IMR-90 (cell line): ENCODE measurements at regions not wholly inside any gene's neighbourhood (a gene's known extent, or its start where the extent isn't known, plus 50 kb on each side); places are given as distances from the start of the nearest gene placed in this dataset.

ENCODE experiments used
- ATAC-seq: fragments of 200-7000 bp; cut with Tn5 transposase; 2 replicates; pipeline ENCODE4 v1.9.1; 2020; ENCODE audit warnings: low read depth, mild to moderate bottlenecking, moderate library complexity
- BruUV-seq: library from RNA; stranded (reverse); fragments of 400-500 nt; replicated peaks from 2 replicates; lab custom pipeline; 2021; lab: Mats Ljungman, UMichigan
- CTCF ChIA-PET: fragments of 300-600 bp; formaldehyde crosslinking; extraction: SDS; loops from one replicate; lab custom pipeline; 2021; ENCODE audit warnings: antibody characterized with exemption; lab: Yijun Ruan, JAX
- POLR2A ChIA-PET: fragments of 300-600 bp; sonication (Branson Sonifier 250); formaldehyde crosslinking; loops from one replicate; lab custom pipeline; 2022; ENCODE audit warnings: antibody characterized with exemption; ENCODE audit not compliant: unreplicated experiment; lab: Charles Lee
- DNase-seq: peaks from one replicate; pipeline ENCODE4 v3.0.0; 2013
- H2AFZ ChIP-seq: replicated peaks from 2 replicates; pipeline ENCODE3; 2013; ENCODE audit warnings: low read length, mild to moderate bottlenecking; ENCODE audit not compliant: poor library complexity
- H2AK5ac ChIP-seq: 2 replicates; pipeline ENCODE4 v1.6.1; 2013; ENCODE audit warnings: low read depth, low read length, inconsistent platforms
- H2AK9ac ChIP-seq: replicated peaks from 2 replicates; pipeline ENCODE3; 2013; ENCODE audit warnings: mild to moderate bottlenecking, low read depth, low read length, moderate library complexity; ENCODE audit not compliant: poor library complexity
- H2BK120ac ChIP-seq: 2 replicates; pipeline ENCODE4 v1.6.1; 2013; ENCODE audit warnings: low read depth, low read length, inconsistent platforms
- H2BK15ac ChIP-seq: 3 replicates; pipeline ENCODE4 v1.6.1; 2013; ENCODE audit warnings: low read depth, low read length, inconsistent platforms
- H2BK20ac ChIP-seq: 2 replicates; pipeline ENCODE4 v1.6.1; 2013; ENCODE audit warnings: low read depth, mild to moderate bottlenecking, inconsistent platforms, low read length, moderate library complexity
- H2BK5ac ChIP-seq: 2 replicates; pipeline ENCODE4 v1.6.1; 2013; ENCODE audit warnings: mild to moderate bottlenecking, low read depth, low read length, inconsistent platforms; ENCODE audit not compliant: poor library complexity, severe bottlenecking
- H3K14ac ChIP-seq: replicated peaks from 2 replicates; pipeline ENCODE4 v1.6.1; 2013; ENCODE audit warnings: low read depth, low read length, inconsistent platforms
- H3K18ac ChIP-seq: 2 replicates; pipeline ENCODE4 v1.6.1; 2013; ENCODE audit warnings: low read depth, low read length, control low read depth
- H3K23ac ChIP-seq: 2 replicates; pipeline ENCODE4 v1.6.1; 2013; ENCODE audit warnings: low read depth, low read length, inconsistent platforms
- H3K27ac ChIP-seq: 2 replicates; pipeline ENCODE4 v1.5.1; 2013; ENCODE audit warnings: mild to moderate bottlenecking, control low read depth, low read length; ENCODE audit not compliant: insufficient read depth
- H3K27me3 ChIP-seq: 2 replicates; pipeline ENCODE4 v1.6.1; 2013; ENCODE audit warnings: low read length; ENCODE audit not compliant: control insufficient read depth, insufficient read depth
- H3K36me3 ChIP-seq: 2 replicates; pipeline ENCODE4 v1.6.1; 2013; ENCODE audit warnings: low read length, mixed read lengths; ENCODE audit not compliant: control insufficient read depth, insufficient read depth
- H3K4ac ChIP-seq: 2 replicates; pipeline ENCODE4 v1.6.1; 2013; ENCODE audit warnings: low read depth, low read length, inconsistent platforms
- H3K4me1 ChIP-seq: 2 replicates; pipeline ENCODE4 v1.6.1; 2013; ENCODE audit warnings: low read length, mixed read lengths; ENCODE audit not compliant: control insufficient read depth, insufficient read depth
- H3K4me2 ChIP-seq: 2 replicates; pipeline ENCODE4 v1.6.1; 2013; ENCODE audit warnings: low read depth, mild to moderate bottlenecking, control low read depth, low read length, moderate library complexity
- H3K4me3 ChIP-seq: 2 replicates; pipeline ENCODE4 v1.5.1; 2013; ENCODE audit warnings: low read depth, mild to moderate bottlenecking, control low read depth, low read length, moderate library complexity; ENCODE audit not compliant: insufficient read depth
- H3K56ac ChIP-seq: 2 replicates; pipeline ENCODE4 v1.6.1; 2013; ENCODE audit warnings: low read length, inconsistent platforms; ENCODE audit not compliant: insufficient read depth; ENCODE audit errors: extremely low read depth
- H3K79me1 ChIP-seq, 2 experiments: 2 replicates each; pipeline ENCODE4 v1.6.1; 2013; ENCODE audit warnings: low read length in 2 of 2, inconsistent platforms in 1 of 2, low read depth in 1 of 2
- H3K9ac ChIP-seq: 2 replicates; pipeline ENCODE4 v1.6.1; 2013; ENCODE audit warnings: low read depth, low read length, control low read depth
- H3K9me1 ChIP-seq: 2 replicates; pipeline ENCODE4 v1.6.1; 2013; ENCODE audit warnings: low read length, inconsistent platforms; ENCODE audit not compliant: insufficient read depth
- H3K9me3 ChIP-seq: 2 replicates; pipeline ENCODE4 v1.6.1; 2013; ENCODE audit warnings: low read length; ENCODE audit not compliant: control insufficient read depth, insufficient read depth
- H4K20me1 ChIP-seq: 2 replicates; pipeline ENCODE4 v1.6.1; 2013; ENCODE audit warnings: low read length, inconsistent platforms; ENCODE audit not compliant: insufficient read depth
- H4K5ac ChIP-seq: 2 replicates; pipeline ENCODE4 v1.6.1; 2013; ENCODE audit warnings: mild to moderate bottlenecking, low read depth, low read length, control low read depth
- H4K8ac ChIP-seq, 2 experiments: 2 replicates each; pipeline ENCODE4 v1.6.1; 2013; ENCODE audit warnings: low read depth in 2 of 2, low read length in 2 of 2, control low read depth in 1 of 2, inconsistent platforms in 1 of 2
- H4K91ac ChIP-seq: 2 replicates; pipeline ENCODE4 v1.6.1; 2013; ENCODE audit warnings: low read depth, low read length, inconsistent platforms; ENCODE audit not compliant: insufficient read depth
- CEBPB ChIP-seq: IDR thresholded peaks from 2 replicates; pipeline ENCODE4 v1.6.1; 2012; ENCODE audit warnings: low read depth, low read length, improper control_type of control experiment
- CTCF ChIP-seq: conservative IDR thresholded peaks from 2 replicates; pipeline ENCODE4 v1.5.1; 2012; ENCODE audit warnings: mild to moderate bottlenecking, low read depth, low read length, improper control_type of control experiment
- ELK1 ChIP-seq: fragments of 150-350 bp; IDR thresholded peaks from 2 replicates; pipeline ENCODE4 v1.6.1; 2016; ENCODE audit warnings: low read depth, mild to moderate bottlenecking, low read length, moderate library complexity, borderline replicate concordance
- FOS ChIP-seq: fragments of 150-350 bp; IDR thresholded peaks from 2 replicates; pipeline ENCODE4 v1.6.1; 2016; ENCODE audit warnings: low read depth, low read length
- MAZ ChIP-seq: IDR thresholded peaks from 2 replicates; pipeline ENCODE4 v1.6.1; 2012; ENCODE audit warnings: low read depth, mild to moderate bottlenecking, low read length, improper control_type of control experiment, moderate library complexity, borderline replicate concordance
- MXI1 ChIP-seq: IDR thresholded peaks from 2 replicates; pipeline ENCODE4 v1.6.1; 2012; ENCODE audit warnings: low read depth, mild to moderate bottlenecking, low read length, moderate library complexity, borderline replicate concordance
- POLR2A ChIP-seq: IDR thresholded peaks from 2 replicates; pipeline ENCODE4 v1.6.1; 2012; ENCODE audit warnings: mild to moderate bottlenecking, low read depth, low read length
- RAD21 ChIP-seq: IDR thresholded peaks from 2 replicates; pipeline ENCODE4 v1.6.1; 2012; ENCODE audit warnings: low read length, improper control_type of control experiment
- RFX5 ChIP-seq: IDR thresholded peaks from 2 replicates; pipeline ENCODE4 v1.8.0; 2012; ENCODE audit warnings: low read depth, mild to moderate bottlenecking, low read length, moderate library complexity
- WGBS, 2 experiments: methylation state at CpG; one replicate each; pipeline versions ENCODE4 v1.1.5 to v1.1.7; 2013; ENCODE audit warnings: missing lambda C conversion rate in 2 of 2; ENCODE audit not compliant: insufficient read length in 1 of 2; ENCODE audit errors: extremely low coverage in 2 of 2; 5-methylcytosine and 5-hydroxymethylcytosine counted together
- dilution Hi-C: fragments of 300-500 bp; cut with HindIII; formaldehyde crosslinking; loops from one replicate; pipeline ENCODE4 v1.14.3; 2018; ENCODE audit warnings: low sequenced_read_pairs; ENCODE audit not compliant: unreplicated experiment
- in situ Hi-C: fragments of 300-500 bp; cut with MboI; formaldehyde crosslinking; loops from 3 replicates; pipeline ENCODE4 v1.14.3; 2019; ENCODE audit warnings: low sequenced_read_pairs, inconsistent platforms, mixed read lengths
- intact Hi-C: fragments of 100-400 bp; cut with micrococcal nuclease; formaldehyde crosslinking; loops from 2 replicates; pipeline ENCODE4 v1.10.0; 2022

GRCh38 chr22:44369916-44370801 is 57.4 kb upstream of the SHISAL1 start (continued):
- no peak for TF ChIP-seq RAD21

GRCh38 chr22:44369293-44369661 is 56.5 kb upstream of the SHISAL1 start:
- TF ChIP-seq CTCF = 0 out of 2 replicates have a peak, but pooled peaks have one; percentile 4
- TF ChIP-seq FOS = no peak
- TF ChIP-seq ELK1 = no peak
- TF ChIP-seq CEBPB = no peak
- no peak for TF ChIP-seq POLR2A
- TF ChIP-seq MAZ = no peak
- TF ChIP-seq RFX5 = no peak
- no peak for TF ChIP-seq MXI1
- Histone ChIP-seq H3K4me1 (peaks cover 15% of the 10 kb centered on the region), H2AK5ac (no peak overlapping the region), H2BK15ac (no peak overlapping the region), H3K4me3 (no peak overlapping the region), H4K8ac (no peak overlapping the region), H3K79me1 (no peaks in the 10 kb centered on the region), H3K4ac (no peak overlapping the region), H2BK20ac (no peak overlapping the region), H3K9me3 (peaks cover 5% of the 10 kb centered on the region; the same call in 1 of the 2 replicates), H3K27ac (no peak overlapping the region), H2AK9ac (no peak overlapping the region), H3K23ac (no peak overlapping the region), H3K9me1 (0 out of 2 replicates have a peak, but pooled peaks cover 5% of the 10 kb centered on the region), H3K36me3 (no peaks in the 10 kb centered on the region), H2AFZ (peak overlapping the region; percentile 47), H3K14ac (no peak overlapping the region), H3K27me3 (no peaks in the 10 kb centered on the region), H3K18ac (no peak overlapping the region), H3K4me2 (no peak overlapping the region), H2BK5ac (no peak overlapping the region), H2BK120ac (no peak overlapping the region), H3K9ac (no peak overlapping the region), H3K56ac (no peak overlapping the region), H4K20me1 (no peaks in the 10 kb centered on the region), H4K5ac (no peak overlapping the region), H4K91ac (no peak overlapping the region)
- dilution Hi-C loops = no loop called here
- DNase-seq (no peak), ATAC-seq (no peak)
- ChIA-PET POLR2A (no interaction called here), CTCF (no interaction called here)
- in situ Hi-C loops = no loop called here
- no TSS peak for BruUV-seq
- intact Hi-C loops = loop anchor here (10.0 kb wide), 1 partner anchor 116 kb away; no protein-coding TSS in a partner anchor
- 85% methylated on average over 3 of the region's 15 CpGs; no CpG with 5 or more reads in 1 of the 2 experiments for WGBS, 2 experiments
